GM12891 (cell line): ENCODE measurements at regions not wholly inside any gene's neighbourhood (a gene's known extent, or its start where the extent isn't known, plus 50 kb on each side); places are given as distances from the start of the nearest gene placed in this dataset.

Experiments used
- PAX5 ChIP-seq: IDR thresholded peaks from 2 replicates; pipeline ENCODE4 v1.6.1; 2011; ENCODE audit warnings: low read length, moderate library complexity, mild to moderate bottlenecking; ENCODE audit not compliant: insufficient read depth, severe bottlenecking
- POLR2A ChIP-seq: IDR thresholded peaks from 2 replicates; pipeline ENCODE4 v1.6.1; 2011; ENCODE audit warnings: low read depth, low read length, control low read depth
- POLR2AphosphoS5 ChIP-seq: IDR thresholded peaks from 2 replicates; pipeline ENCODE4 v1.6.1; 2011; ENCODE audit warnings: low read depth, low read length, control low read depth
- POU2F2 ChIP-seq: IDR thresholded peaks from 2 replicates; pipeline ENCODE4 v1.6.1; 2011; ENCODE audit warnings: low read depth, mild to moderate bottlenecking, control low read depth, low read length, moderate library complexity
- SPI1 ChIP-seq: IDR thresholded peaks from 2 replicates; pipeline ENCODE4 v1.6.1; 2011; ENCODE audit warnings: low read depth, low read length, control low read depth
- TAF1 ChIP-seq: IDR thresholded peaks from 2 replicates; pipeline ENCODE4 v1.6.1; 2011; ENCODE audit warnings: low read depth, low read length, control low read depth

- no peak for TF ChIP-seq POLR2A
- TF ChIP-seq POU2F2: no peak
- TF ChIP-seq POLR2AphosphoS5: no peak
- TF ChIP-seq TAF1: no peak
- no peak for TF ChIP-seq PAX5
- TF ChIP-seq SPI1: no peak
Measured at GRCh38 chr12:113569806-113570205, 98.1 kb upstream of the LHX5 start.
